MM.1S (cell line): ENCODE measurements at regions not wholly inside any gene's neighbourhood (a gene's known extent, or its start where the extent isn't known, plus 50 kb on each side); places are given as distances from the start of the nearest gene placed in this dataset.

ENCODE experiments used
- CTCF ChIP-seq: fragments of 300-600 bp; sonication (generic); IDR thresholded peaks from 2 replicates; pipeline ENCODE4 v1.5.1; 2016; ENCODE audit warnings: antibody characterized with exemption, low read length, mixed read lengths
- EZH2 ChIP-seq: fragments of 300-600 bp; sonication (generic); optimal IDR thresholded peaks from 2 replicates; pipeline ENCODE3; 2017; ENCODE audit warnings: low read depth, mild to moderate bottlenecking, antibody characterized with exemption, low read length, mixed read lengths
- EZH2phosphoT487 ChIP-seq: fragments of 300-600 bp; sonication (generic); IDR thresholded peaks from 2 replicates; pipeline ENCODE4 v1.6.1; 2018; ENCODE audit warnings: antibody characterized with exemption, low read length

GRCh38 chr1:198075296-198075695, 81.5 kb upstream of the NEK7 start:
- TF ChIP-seq CTCF (no peak), EZH2phosphoT487 (no peak), EZH2 (no peak)
